OCI-LY3 (cell line): ENCODE measurements at regions not wholly inside any gene's neighbourhood (a gene's known extent, or its start where the extent isn't known, plus 50 kb on each side); places are given as distances from the start of the nearest gene placed in this dataset.

Experiments used
- CTCF ChIP-seq: fragments of 200-600, 300-600 bp; sonication (generic); IDR thresholded peaks from 2 replicates; pipeline ENCODE4 v1.5.1; 2014; ENCODE audit warnings: antibody characterized with exemption, low read length, low read depth
- EZH2phosphoT487 ChIP-seq: fragments of 200-600 bp; shearing (Covaris generic); IDR thresholded peaks from 2 replicates; pipeline ENCODE4 v1.6.1; 2018; ENCODE audit warnings: antibody characterized with exemption, mixed run types, low read depth

GRCh38 chr7:131039836-131040235 lies 287.8 kb upstream of the MKLN1 start:
- TF ChIP-seq CTCF (no peak), EZH2phosphoT487 (no peak)
